ENCODE measurements at regions not wholly inside any gene's neighbourhood (a gene's known extent, or its start where the extent isn't known, plus 50 kb on each side); places are given as distances from the start of the nearest gene placed in this dataset.

DNA sequence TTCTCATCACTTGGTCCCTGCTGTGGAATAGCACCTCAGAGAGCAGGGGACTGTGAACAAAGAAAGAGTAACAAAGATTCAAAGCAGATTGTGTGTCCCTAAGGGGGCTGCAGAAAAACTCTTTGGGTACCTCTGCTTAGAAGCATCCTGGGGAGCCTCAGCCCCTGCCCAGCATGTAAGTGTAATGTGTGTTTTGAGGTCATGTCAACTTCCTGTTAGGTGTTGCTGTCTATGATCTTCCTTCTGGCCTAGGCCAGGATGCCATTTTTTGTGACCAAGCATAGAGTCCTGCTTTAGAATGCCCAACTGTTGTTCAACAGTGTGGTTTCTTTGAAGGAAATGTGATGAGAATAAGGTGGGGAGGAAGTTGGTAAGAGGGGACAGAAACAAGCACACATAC lies 77.1 kb upstream of the BCL6 start:
- no peak for DNase-seq (ENCODE audit: low spot score)
- FAIRE-seq, result no peak

DNA sequence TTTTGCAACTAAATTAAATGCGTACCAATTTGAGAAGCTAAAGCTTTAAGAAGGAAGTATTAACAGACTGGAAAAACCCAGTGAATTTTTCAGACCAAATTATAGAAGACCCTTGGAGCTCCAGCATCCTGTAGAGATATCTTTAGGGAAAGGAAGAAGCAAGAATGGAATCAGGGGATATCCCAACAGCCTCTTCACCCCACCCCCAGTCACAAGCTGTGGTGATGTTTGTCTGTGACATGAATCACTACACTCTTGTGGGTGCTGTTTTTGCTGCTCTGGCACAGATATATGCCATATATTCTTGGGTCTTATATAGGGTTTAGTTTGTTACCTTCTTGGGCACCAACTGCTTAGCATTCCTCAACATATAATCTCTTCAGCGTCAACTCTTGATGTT lies 78.5 kb upstream of the BCL6 start:
- DNase-seq (ENCODE audit: low spot score) (no peak), FAIRE-seq (no peak)

DNA sequence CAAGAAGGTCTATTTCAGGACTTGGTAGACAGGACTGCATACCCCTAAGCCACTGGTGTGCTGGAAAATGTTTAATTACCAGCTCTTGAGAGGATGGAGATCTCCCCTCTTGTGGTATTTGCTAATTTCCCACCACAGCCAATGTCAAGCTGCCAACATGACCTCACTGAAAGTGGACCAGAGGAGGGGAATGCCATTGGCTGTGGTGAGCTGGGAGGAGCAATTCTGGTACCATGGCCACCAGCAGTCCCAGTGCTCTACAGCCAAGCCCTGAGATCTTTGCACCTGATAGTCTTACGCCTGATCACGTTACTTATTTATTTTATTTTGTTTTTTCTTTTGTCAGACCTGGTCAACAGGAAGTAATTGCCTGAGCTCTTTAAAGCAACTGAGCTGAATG lies 82.5 kb upstream of the BCL6 start:
- DNase-seq (ENCODE audit: low spot score) (no peak), FAIRE-seq (no peak)

DNA sequence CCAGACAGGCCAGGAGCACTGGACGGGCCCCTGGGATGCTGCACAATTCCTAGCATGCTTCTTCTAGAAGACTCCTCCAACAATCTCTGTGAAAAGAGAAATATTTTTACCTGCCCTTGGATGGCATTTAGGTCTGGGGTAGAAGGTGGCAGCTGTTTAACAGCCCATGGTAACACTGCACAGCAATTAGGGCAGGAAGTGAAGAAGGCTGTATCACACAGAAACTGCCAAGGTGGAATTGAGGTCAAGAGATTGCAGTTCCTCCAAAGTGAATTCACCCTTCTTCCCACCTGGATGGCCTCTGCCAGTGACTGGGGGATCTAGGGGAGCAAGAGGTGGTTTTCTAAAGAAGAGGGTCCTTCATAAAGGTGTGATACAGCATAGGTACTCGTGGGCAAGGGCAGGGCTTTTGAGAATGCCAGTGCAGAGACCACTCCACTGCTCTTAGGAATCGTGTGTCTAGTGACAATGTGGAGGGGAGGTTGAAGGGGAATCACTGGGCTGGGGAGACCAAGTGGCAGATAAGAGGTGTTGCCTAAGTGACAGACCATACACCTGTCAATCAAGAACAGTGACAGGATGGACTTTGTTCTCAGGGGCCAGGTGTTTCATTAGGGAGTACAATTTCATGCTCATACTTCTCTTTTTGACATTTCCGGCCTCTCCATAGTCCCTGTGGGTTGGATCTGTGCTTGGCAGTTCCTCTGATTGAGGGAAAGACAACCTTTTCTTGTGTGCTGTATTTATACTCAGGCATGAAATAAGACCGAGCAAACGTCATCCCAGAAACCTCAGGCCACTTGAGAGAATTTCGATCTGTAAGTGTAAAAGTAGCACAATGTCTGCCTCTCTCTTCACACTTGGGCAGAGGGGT lies 83.5 kb upstream of the BCL6 start:
- DNase-seq (ENCODE audit: low spot score) (no peak), FAIRE-seq (no peak)

GRCh38 chr3:187830181-187830580 lies 84.9 kb upstream of the BCL6 start:
- DNase-seq (ENCODE audit: low spot score), result no peak
- no peak for FAIRE-seq

GRCh38 chr3:187831125-187832051 lies 86.1 kb upstream of the BCL6 start:
- FAIRE-seq (no peak), DNase-seq (ENCODE audit: low spot score) (peak; percentile 14)

DNA sequence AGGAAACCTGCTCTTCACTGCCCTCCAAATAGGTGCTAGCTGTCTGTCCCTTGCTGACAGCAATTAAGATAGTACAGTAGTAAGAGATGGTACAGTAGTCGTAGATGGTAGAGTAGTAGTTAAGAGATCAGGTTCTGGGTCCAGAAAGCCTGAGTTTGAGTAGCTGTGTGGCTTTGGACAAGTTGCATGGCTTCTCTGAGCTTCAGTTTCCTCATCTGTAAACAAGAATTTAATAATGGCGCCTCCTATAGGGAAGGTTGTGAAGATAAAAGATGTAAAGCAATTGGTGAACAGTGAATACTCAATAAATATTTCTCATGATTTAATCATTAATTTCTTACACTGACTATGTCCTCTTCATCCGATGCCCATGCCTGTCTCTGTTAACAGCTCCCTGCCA lies 86.9 kb upstream of the BCL6 start:
- DNase-seq (ENCODE audit: low spot score), result no peak
- FAIRE-seq, result no peak

DNA sequence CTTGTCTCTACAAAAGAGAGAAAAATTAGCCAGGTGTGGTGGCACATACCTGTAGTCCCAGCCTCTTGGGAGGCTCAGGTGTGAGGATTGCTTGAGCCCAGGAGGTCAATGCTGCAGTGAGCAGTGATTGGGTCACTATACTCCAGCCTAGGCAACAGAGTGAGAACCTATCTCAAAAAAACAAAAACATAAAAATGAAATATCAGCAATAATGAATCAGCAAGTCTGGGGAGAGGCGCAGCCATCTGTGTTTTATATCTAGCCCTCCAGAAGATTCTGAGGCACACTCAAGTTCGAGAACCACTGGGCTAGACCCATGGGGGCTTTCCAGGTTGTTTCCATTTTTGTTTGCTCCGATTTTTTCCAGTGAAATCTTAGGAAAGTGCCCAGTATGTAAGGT lies 88.1 kb upstream of the BCL6 start:
- FAIRE-seq (no peak), DNase-seq (ENCODE audit: low spot score) (no peak)

DNA sequence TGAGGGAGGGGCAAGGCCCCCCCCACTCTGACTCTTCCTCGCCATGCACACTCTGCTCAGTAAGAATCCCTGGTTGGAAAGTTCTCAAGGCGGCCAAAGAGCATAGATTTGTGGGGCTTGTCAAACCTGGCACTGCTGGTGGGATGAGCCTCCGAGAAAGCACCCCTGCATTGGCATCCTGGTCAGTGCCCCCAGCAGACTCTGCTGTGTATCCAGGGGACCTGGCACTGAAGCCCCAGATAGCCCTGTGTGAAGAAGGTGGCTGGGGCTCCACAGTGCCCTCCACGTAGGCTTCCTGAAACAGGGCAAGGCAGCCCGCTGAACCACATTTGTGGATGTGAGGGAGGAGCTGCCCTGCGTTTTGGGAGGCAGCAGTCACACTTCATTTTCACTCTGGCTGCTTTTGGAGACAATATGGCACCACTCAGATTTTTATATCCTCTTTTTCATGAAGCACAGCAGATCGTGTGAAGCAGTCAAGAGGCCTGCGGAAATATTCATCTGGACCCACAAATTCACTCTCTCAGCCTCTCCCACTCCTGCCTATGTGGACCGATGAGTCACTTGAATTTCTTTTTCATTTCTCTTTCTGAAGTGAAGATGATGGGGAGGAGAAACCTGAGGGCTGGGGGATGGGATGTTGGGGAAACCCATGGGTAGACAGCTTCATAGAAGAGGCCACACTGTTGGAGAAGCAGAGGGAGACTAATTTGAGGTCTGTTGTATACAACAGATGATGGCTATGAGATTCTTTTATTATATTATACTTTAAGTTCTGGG lies 88.7 kb upstream of the BCL6 start:
- DNase-seq (ENCODE audit: low spot score) (no peak), FAIRE-seq (no peak)

GRCh38 chr3:187836823-187837770 lies 91.8 kb upstream of the BCL6 start:
- FAIRE-seq (no peak), DNase-seq (ENCODE audit: low spot score) (no peak)

DNA sequence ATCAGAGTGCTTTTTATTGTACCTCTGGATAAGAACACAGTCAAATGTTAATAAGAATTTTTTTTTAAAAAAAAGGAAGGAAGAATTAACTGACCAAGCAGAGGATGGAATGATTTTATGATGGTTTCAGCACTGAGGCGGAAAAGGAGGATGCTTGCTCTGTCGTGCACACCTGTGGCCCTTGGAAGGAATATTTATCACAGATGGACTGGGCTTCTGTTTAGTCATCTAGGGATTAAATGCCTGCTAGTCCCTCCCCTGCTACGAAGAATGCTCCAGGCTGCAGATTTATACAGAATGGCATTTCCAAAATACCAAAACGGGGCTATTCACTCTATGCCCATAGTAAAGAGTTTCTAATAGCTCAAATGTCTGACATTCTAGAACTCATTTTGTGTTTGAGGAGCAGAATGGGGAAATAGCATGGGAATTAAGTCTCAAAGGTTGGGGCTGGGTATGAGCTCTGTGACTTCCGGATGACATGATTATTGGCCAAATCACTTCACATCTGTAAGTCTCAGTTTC lies 92.8 kb upstream of the BCL6 start:
- no peak for DNase-seq (ENCODE audit: low spot score)
- no peak for FAIRE-seq

- DNase-seq (ENCODE audit: low spot score) (no peak), FAIRE-seq (no peak)
Observed at GRCh38 chr3:187839422-187839821, 94.2 kb upstream of the BCL6 start.

- FAIRE-seq (no peak), DNase-seq (ENCODE audit: low spot score) (no peak)
Observed at GRCh38 chr3:187840856-187841255, 95.6 kb upstream of the BCL6 start.

GRCh38 chr3:187841560-187841959 lies 96.3 kb upstream of the BCL6 start:
- peak; percentile 28 for DNase-seq (ENCODE audit: low spot score)

GRCh38 chr3:187843654-187844053 lies 98.4 kb upstream of the BCL6 start:
- no peak for FAIRE-seq
- DNase-seq (ENCODE audit: low spot score), result no peak

More at GRCh38 chr3:187841560-187841959, 96.3 kb upstream of the BCL6 start:
- FAIRE-seq, result no peak

DNA sequence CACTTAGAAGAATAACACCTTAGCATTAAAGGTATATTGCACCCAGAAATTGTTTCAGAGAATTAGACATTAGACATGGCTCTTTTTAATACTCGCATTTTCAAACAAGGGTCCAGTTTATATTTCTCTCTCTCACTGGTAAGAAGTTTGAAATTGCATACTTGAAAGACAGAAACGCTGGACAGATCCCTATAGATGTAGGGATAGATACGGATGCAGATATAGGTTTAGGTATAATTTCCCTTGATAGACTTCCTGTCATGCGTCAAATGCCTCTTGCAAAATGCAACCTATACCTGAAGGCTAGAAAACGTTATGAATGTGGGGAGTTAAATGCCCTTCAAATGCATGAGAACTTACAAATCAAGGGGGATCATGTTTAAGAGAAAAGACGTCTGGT lies 99.4 kb upstream of the BCL6 start:
- DNase-seq (ENCODE audit: low spot score), result no peak

GRCh38 chr3:187845826-187846225 lies 100.6 kb upstream of the BCL6 start:
- DNase-seq (ENCODE audit: low spot score), result no peak
- no peak for FAIRE-seq

More for the DNA sequence above, 99.4 kb upstream of the BCL6 start:
- FAIRE-seq, result no peak

- DNase-seq (ENCODE audit: low spot score), result no peak
- FAIRE-seq, result no peak
Observed at GRCh38 chr3:187848401-187848800, 103.1 kb upstream of the BCL6 start.

GRCh38 chr3:187849016-187849654 lies 103.9 kb upstream of the BCL6 start:
- FAIRE-seq (no peak), DNase-seq (ENCODE audit: low spot score) (no peak)

Data from urothelium cell line (cell line).